Chondrocyte (in vitro differentiated cells): ENCODE measurements at regions not wholly inside any gene's neighbourhood (a gene's known extent, or its start where the extent isn't known, plus 50 kb on each side); places are given as distances from the start of the nearest gene placed in this dataset.

Experiments
- DNase-seq: peaks from one replicate; pipeline ENCODE4 v3.0.0; 2021; ENCODE audit warnings: mixed read lengths, low spot score
- H3K27ac Mint-ChIP-seq: one replicate; pipeline ENCODE4 v1.8.0; 2021; ENCODE audit warnings: mild to moderate bottlenecking, moderate library complexity, mixed read lengths; ENCODE audit not compliant: unreplicated experiment
- H3K27me3 Mint-ChIP-seq: 2 replicates; pipeline ENCODE4 v1.8.0; 2021; ENCODE audit warnings: low read depth, mixed read lengths
- H3K36me3 Mint-ChIP-seq: 2 replicates; pipeline ENCODE4 v1.8.0; 2021; ENCODE audit warnings: low read depth, mixed read lengths
- H3K4me1 Mint-ChIP-seq: 2 replicates; pipeline ENCODE4 v1.8.0; 2021; ENCODE audit warnings: low read depth, mild to moderate bottlenecking, mixed read lengths
- H3K4me3 Mint-ChIP-seq: one replicate; pipeline ENCODE4 v1.8.0; 2021; ENCODE audit warnings: mild to moderate bottlenecking, moderate library complexity, mixed read lengths; ENCODE audit not compliant: unreplicated experiment
- H3K9me3 Mint-ChIP-seq: 2 replicates; pipeline ENCODE4 v1.8.0; 2021; ENCODE audit warnings: low read depth, mixed read lengths
- TF ChIP-seq, protein P1 (sequence below): fragments of 200-600 bp; sonication (generic); IDR thresholded peaks from 2 replicates; pipeline ENCODE4 v1.5.0; 2021; ENCODE audit warnings: antibody characterized with exemption, mild to moderate bottlenecking, moderate library complexity

DNA sequence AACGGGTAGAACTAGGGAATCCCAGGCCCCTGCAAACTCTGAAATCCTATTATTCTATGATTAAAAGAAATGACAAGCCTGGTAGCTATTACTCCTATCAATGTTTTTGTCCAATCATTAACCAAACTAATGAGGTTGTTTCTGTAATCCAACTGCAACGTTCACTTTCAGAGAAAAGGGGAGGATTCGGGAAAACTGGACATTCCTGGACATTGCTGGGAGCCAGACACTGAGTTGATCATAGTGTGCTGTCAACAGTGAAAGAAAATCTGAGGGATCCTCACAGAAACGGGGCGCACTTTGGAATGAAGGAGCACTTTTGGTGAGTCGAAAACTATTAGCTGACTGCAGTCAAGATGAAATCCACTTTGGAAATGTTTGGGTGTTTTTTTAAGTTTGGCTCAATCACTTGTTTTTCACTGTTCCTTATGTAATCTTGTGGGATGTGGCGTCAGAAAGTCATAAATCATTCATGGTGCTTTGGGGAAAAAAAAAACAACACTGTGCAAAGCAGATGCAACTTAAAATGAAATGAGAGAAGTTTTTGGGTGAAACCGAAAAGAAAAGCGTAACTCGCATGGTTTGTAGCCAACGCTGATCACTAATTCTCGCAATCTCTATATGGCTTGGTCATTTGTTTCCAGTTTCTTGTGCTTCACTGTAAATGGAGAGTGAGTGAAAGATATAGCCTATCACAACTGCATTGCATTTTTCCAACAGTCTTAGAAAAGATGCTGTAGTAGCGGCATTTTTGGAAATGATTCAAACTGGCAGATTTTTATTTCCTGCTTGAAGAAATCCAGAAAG lies 51.2 kb upstream of the ADRA1B start:
- DNase-seq = no peak
- Mint-ChIP-seq H3K27ac (no peak overlapping the region), H3K36me3 (no peaks in the 10 kb centered on the region), H3K4me1 (no peaks in the 10 kb centered on the region), H3K4me3 (no peak overlapping the region), H3K27me3 (peaks cover 60% of the 10 kb centered on the region), H3K9me3 (no peaks in the 10 kb centered on the region)
- TF ChIP-seq, protein P1, sequence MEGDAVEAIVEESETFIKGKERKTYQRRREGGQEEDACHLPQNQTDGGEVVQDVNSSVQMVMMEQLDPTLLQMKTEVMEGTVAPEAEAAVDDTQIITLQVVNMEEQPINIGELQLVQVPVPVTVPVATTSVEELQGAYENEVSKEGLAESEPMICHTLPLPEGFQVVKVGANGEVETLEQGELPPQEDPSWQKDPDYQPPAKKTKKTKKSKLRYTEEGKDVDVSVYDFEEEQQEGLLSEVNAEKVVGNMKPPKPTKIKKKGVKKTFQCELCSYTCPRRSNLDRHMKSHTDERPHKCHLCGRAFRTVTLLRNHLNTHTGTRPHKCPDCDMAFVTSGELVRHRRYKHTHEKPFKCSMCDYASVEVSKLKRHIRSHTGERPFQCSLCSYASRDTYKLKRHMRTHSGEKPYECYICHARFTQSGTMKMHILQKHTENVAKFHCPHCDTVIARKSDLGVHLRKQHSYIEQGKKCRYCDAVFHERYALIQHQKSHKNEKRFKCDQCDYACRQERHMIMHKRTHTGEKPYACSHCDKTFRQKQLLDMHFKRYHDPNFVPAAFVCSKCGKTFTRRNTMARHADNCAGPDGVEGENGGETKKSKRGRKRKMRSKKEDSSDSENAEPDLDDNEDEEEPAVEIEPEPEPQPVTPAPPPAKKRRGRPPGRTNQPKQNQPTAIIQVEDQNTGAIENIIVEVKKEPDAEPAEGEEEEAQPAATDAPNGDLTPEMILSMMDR = no peak

DNA sequence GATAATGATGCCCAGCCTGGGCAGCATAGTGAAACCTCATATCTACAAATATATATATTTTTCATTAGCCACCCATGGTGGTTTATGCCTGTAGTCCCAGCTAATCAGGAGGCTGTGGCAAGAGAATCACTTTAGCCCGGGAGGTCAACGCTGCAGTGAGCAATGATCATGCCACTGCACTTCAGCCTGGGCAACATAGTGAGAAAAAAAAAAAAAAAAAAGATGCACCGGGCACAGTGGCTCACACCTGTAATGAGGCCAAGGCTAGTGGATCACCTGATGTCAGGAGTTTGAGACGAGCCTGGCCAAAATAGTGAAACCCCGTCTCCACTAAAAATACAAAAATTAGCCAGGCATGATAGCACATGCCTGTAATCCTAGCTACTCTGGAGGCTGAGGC lies 50.2 kb upstream of the ADRA1B start:
- TF ChIP-seq, protein P1 = no peak
- no peaks in the 10 kb centered on the region for H3K9me3 Mint-ChIP-seq
- no peaks in the 10 kb centered on the region for H3K36me3 Mint-ChIP-seq
- peaks cover 63% of the 10 kb centered on the region for H3K27me3 Mint-ChIP-seq
- no peak overlapping the region for H3K4me3 Mint-ChIP-seq
- no peak overlapping the region for H3K27ac Mint-ChIP-seq
- no peaks in the 10 kb centered on the region for H3K4me1 Mint-ChIP-seq
- DNase-seq = no peak
